Fibroblast of the aortic adventitia (primary cell): ENCODE measurements at regions not wholly inside any gene's neighbourhood (a gene's known extent, or its start where the extent isn't known, plus 50 kb on each side); places are given as distances from the start of the nearest gene placed in this dataset.
"Not testable (repeated sequence)": the region's sequence is repeated elsewhere in the genome, so short reads cannot be mapped to it uniquely, and the experiment has no call there.

Source experiments
- DNase-seq: peaks from one replicate; pipeline ENCODE4 v3.0.0-alpha.2; 2010; ENCODE audit warnings: low read depth
- H3K4me3 ChIP-seq: 2 replicates; pipeline ENCODE4 v1.5.1; 2011; ENCODE audit warnings: low read depth, mild to moderate bottlenecking, control low read depth, low read length, moderate library complexity
- CTCF ChIP-seq: IDR thresholded peaks from 2 replicates; pipeline ENCODE4 v1.5.1; 2011; ENCODE audit warnings: mild to moderate bottlenecking, low read length, control low read depth, inconsistent platforms; ENCODE audit not compliant: insufficient read depth

- no peak for TF ChIP-seq CTCF
- H3K4me3 ChIP-seq = no peak overlapping the region
- no peak for DNase-seq
These were observed 665.6 kb downstream of the C12orf50 start for GRCh38 chr12:87363497-87364084.

DNA sequence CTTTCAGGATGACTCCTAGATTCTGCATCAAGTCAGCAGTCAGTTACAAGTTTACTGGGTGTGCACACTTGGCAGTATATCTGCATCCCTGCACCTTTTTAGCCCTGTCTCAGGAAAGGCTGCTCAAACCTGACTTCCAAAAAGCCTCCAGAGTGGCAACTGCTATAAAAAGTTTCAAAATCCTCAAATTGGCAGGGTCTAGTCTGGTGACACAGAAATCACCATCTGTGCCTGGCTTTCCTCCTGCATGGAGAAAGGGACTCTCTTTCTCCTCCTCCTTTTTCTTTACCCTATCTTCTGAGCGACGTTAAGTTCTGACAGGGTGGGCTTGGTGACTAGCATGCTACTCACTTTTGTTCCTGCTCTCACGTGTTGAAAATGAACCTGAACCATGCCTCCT lies 679.5 kb downstream of the C12orf50 start:
- no peak for TF ChIP-seq CTCF
- no peak overlapping the region for H3K4me3 ChIP-seq
- DNase-seq = no peak

- DNase-seq = no peak
- no peak for TF ChIP-seq CTCF
- no peak overlapping the region for H3K4me3 ChIP-seq
These were observed 681.1 kb downstream of the C12orf50 start for GRCh38 chr12:87348071-87348470.

- peak; percentile 24 for DNase-seq
- peak; percentile 12 for TF ChIP-seq CTCF
- H3K4me3 ChIP-seq = no peak overlapping the region
These were observed 684.5 kb downstream of the C12orf50 start for GRCh38 chr12:87344699-87345098.

DNA sequence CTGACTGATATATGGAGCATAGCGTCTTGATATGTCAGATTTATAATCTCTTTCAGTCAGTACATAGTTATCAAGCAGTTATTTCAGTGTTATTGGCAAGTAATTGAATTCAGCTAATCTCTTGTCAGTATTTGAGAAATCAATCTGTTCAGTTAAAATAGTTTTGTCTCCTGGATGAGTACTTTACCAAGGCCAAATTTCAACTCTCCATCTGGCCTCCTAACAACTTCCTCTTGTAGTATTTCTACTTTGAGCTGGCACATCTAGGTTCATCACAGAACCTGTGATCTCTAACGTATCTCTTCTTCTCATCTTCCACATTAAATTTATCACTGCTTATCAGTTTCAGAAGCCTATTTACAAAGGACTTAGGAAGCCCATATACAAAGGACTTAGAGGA lies 690.5 kb downstream of the C12orf50 start:
- no peak for DNase-seq
- H3K4me3 ChIP-seq = no peak overlapping the region

GRCh38 chr12:87336814-87337336 lies 692.3 kb downstream of the C12orf50 start:
- H3K4me3 ChIP-seq = no peak overlapping the region
- DNase-seq = peak; percentile 12
- no peak for TF ChIP-seq CTCF

More for the DNA sequence above, 690.5 kb downstream of the C12orf50 start:
- TF ChIP-seq CTCF = no peak

DNA sequence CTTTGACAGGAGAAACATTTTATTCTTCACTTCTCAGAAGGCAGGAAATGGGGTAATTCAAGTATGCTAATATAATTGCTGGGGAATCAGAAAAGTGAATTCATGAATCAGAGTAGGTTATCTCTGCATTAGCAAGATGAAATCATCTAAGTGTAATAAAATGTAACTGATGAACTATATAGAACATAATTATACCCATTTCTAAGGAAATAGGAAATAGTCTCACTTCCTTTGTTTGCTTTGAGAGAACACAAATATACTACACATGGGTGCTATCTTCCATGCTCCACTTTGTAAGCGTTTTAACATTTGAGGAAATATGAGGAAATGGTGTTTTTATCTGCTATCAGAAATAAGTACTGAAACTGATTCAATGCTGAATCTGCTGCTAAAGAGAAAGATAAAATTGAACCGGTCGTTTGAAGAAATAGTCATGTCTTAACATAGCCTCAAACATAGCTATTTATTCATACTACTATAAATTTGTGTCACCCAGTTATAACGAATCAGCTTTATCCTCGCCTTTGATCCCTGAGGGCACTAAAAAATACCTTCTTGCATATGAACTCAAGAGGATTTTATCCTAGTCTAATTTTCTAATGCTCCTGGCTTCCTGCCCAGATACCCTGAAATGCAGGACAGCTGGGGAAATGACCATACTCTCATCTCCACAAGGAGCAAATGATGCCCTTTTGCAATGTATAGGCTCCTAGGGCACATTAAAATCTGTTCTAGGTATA lies 696.0 kb downstream of the C12orf50 start:
- no peak for TF ChIP-seq CTCF
- DNase-seq = peak; percentile 14
- no peak overlapping the region for H3K4me3 ChIP-seq

GRCh38 chr12:87330071-87330555 lies 699.1 kb downstream of the C12orf50 start:
- DNase-seq, H3K4me3 ChIP-seq: not testable (repeated sequence)
